Ecto neural progenitor cell (in vitro differentiated cells): ENCODE measurements at regions not wholly inside any gene's neighbourhood (a gene's known extent, or its start where the extent isn't known, plus 50 kb on each side); places are given as distances from the start of the nearest gene placed in this dataset.
"Not testable (repeated sequence)": the region's sequence is repeated elsewhere in the genome, so short reads cannot be mapped to it uniquely, and the experiment has no call there.

ENCODE experiments used
- DNase-seq: peaks from one replicate; pipeline ENCODE4 v3.0.0-alpha.2; 2018; ENCODE audit warnings: low spot score

DNA sequence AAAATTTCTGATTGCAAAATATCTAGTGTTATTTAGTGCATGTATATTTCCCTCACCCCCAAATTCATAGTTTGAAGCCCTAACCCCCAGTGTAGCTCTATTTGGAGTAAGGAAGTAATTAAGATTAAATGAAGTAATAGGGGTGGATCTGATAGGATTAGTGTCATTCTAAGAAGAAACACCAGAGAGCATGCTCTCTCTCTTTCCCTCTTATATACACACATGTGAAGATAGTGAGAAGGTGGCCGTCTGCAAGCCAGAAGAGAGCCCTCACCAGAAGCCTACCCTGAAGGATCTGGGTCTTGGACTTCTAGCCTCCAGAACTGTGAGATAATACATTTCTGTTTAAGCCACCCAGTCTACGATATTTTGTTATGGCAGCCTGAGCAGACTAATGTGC, 120.3 kb downstream of the TMEM30B start:
- no peak for DNase-seq

DNA sequence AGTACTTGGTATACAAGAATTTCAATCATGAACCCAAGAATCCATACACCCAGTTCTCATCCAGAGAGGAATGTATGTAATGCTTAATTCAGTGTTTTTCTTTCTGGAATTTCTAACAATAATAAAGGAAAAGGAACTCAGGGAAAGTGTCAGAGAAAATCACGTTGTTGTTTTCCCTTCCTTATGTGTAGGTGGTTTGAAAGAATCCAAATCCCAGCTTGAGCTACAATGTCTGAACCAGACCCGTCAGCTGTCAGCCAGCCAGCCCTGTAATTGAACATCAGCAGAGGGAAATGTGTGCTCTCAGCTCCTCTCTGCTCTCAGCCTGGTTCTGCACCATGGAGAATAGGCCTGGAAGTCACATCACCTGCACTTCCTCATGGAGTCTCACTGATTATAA, 126.5 kb downstream of the TMEM30B start:
- DNase-seq, result no peak

GRCh38 chr14:61153914-61154545, 127.1 kb downstream of the TMEM30B start:
- no peak for DNase-seq

- peak; percentile 59 for DNase-seq
These were observed 127.7 kb downstream of the TMEM30B start for GRCh38 chr14:61153431-61153830.

DNA sequence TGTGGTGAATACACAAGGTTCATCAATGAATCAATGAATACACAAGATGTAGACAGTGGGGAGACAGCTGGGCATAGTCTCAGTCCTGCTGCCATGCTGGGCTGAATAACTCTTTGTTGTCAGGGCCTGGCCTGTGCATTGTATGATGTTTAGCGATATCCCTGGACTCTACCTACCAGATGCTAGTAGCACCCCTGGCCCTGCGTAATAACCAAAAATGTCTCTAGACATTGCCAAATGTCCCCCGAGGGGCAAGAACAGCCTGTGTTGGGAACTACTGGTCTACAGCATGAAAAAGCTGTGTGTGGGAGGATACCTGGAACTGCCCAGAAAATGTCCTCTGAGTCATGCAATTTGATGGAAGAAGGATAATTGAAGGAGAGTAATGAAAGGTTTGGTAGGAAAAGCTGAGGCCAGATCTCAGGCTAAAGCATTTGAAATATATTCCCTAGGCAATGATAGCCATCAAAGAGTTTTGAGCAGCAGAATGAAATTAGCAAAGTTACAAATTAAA, 128.2 kb downstream of the TMEM30B start:
- DNase-seq, result no peak

DNA sequence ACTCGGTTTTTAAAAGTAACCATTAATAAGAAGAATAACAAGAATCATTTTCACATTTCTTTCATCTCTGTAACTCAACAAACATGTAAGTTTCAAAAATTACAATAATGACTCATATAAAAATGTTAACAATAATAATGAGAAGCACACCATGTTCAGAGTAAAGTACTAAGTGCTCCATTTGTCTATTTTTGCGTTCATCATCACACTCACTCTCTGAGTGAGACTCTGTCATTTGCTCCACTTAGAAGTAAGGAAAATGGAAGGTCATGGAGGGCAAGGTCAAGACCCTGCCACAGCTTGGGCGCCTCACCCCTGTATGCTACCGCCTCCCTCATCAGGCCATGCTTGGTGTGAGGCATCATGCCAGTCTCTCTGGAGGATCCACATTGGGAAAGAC, 129.9 kb downstream of the TMEM30B start:
- no peak for DNase-seq

DNA sequence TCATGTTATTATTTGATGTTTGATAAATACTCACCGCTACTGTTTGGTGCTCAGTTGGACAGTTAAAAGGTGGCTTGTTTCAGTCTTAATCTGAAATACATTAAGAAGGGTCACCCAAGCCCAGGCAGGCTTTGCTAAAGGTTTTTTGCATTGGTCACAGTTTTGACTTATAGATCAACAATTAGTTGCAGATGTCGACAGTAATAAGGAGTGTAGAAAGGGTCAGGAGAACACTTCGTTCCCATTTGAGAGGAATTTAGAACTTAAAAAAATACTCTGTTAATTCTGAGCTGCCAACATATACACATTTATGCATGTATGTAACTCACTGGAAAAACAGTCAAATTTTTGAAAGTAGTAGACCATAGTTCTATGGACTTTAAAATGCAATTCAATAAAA, 130.3 kb downstream of the TMEM30B start:
- DNase-seq, result no peak

DNA sequence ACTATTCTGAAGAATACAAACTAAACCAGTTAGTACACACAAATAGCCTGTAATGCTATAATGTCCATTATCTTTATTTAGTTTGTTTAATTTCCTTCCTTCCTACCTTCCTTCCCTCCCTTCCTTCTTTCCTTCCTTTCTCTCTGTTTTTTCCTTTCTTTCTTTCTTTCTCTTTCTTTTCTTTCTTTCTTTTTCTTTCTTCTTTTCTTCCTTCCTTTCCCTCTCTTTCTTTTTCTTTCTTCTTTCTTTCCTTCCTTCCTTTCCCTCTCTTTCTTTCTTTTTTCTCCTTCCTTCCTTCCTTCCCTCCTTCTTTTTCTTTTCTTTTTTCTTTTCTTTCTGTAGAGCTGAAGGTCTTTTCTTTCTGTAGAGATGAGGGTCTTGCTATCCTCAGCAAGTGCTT, 131.2 kb downstream of the TMEM30B start:
- no peak for DNase-seq

DNA sequence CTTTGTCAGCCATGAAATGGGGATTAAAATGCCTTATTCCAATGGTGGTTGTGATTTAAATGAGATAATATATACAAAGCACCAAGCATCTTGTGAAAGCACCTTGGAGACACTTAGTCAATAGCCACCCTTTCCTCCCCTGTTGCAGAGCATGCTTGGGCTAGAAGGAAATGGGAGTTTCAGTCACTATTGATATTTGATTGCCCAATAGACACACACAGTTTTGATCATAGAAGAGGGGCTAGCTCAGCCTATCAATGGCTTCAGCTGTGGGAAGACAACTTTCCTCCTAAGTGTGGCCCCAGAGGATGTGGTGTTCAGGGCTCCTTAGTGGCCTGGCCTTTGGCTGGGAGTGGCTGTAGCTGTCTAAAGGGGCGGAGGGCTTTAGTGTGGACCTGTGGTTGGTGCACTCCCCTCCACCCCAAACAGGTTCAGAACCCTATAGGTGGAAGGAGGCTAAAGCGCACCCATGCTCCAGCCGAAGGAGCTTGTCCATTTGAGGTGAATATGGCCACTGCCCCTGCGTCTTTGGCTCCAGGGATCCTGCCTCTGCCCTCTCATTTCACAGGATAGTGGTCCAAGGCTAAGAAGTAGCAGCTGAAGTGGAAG, 132.3 kb downstream of the TMEM30B start:
- no peak for DNase-seq

DNA sequence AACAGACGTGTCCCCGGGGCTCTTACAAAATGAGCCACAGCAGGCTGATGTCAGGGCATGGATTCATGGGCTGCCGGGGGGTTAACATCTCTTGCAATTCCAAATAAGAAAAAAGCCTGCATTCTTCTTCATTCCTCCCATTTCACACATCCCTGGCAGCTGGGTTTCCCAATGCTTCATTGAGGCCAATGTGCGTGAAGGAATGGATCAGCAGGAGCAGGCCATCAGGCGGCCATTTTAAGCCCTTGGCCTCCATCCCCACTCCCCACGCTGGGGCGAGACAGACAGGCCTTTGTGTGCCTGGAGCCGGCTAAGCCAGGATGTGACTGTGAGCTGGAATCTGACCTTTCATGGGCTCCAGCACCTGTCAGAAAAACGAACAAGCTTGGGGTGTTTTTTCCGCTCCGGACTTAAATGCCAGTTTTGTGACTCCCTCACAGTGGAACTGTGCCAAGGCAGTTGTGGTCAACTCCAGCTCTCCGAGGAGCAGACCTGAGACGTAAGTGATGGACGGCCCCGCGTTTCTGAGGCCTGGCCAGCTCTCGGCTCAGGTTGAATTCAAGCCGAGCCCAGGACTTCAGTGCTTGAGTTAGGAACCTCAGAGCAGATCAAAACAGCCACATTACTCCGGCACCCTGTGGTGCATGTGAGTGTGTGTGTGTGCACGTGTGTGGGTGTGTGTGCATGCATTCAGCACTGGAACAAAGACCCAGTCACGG, 133.1 kb downstream of the TMEM30B start:
- no peak for DNase-seq

DNA sequence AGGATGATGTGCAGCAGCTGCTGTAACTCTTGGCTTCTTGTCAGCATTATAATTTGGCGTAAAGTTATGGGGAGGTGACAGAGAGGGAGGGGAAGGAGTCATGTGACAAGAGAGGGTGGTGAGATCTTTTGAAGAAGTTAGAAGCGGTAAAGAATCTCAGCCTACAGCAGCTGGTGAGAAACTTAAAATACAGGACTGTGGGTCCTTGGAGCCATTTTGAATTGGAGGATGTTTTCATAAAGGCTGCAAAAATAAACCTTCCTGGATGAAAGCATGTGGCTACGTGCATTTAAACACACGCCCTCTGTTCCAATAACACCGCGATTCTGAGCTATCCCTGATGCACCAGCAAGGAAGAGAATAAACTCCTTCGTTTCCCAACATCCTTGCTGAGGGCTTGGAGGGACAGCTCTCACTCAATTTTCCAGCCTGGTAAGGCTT, 133.7 kb downstream of the TMEM30B start:
- no peak for DNase-seq

- no peak for DNase-seq
These were observed 134.2 kb downstream of the TMEM30B start for GRCh38 chr14:61146899-61147298.

DNA sequence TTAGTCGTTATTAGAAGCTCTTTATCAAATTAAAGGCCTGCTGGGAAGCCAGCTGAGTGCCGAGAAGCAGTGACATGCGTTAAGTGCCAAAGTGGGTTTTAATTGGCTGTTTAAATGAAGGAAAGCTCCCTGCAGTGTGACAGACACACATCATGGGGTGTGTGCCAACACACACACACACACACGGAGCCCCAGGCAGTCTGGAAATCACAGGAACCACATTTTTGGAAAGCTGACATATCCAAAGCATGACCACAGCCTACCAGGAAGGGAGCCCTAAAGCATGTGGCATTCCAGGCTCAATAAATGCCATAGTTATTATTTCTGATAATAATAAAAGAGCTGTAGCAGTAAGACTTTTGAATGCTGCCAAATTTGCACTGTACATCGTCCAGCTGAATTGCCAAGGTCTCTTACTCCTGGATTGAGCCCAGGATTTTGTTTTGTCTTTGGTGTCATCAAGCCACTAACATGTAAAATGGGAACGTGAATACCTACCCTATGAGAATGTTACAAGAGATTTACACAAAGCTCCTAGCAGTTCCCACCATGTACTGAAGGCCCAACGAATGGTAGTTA, 135.1 kb downstream of the TMEM30B start:
- DNase-seq, result no peak

DNA sequence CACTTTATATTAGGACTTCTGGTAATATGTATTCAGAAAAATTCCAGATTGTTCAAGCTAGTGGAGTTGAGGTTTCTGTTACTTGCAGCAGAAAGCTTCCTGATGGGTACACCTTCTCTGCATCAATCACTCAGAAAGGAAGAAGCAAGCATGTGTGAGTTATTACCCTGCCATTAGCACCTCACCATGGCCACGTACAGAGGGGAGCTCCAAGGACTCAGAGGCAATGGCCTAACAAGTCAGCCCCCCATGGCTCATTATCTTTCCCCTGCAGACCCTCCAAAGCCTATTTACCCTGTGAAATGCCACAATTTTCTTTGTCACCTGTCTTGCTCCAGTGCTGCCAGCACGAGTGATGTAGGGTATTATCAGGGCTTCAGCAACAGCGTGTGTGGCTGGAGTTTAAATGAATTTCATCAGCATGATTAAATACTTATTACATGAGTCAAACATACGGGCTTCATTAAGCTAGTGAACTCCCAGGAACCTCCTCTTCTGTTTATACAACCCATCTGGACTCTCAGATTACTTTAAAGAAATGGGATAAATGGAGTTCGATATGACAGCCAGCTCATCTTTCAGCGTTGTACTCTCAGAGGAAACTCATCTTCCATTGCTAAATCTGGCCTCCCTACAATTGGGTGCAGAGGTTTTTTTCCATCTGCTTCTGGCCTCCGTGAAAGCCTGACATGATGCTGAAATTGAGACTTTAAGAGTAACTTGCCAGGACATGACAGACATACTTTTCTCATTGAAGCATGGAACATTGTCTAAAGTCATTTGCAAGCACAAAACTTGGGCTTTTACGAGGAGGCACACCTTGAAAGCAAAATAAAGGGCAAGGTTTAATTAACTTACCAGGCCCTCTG, 135.9 kb downstream of the TMEM30B start:
- no peak for DNase-seq

GRCh38 chr14:61144117-61145033, 136.8 kb downstream of the TMEM30B start:
- not testable (repeated sequence) for DNase-seq

- no peak for DNase-seq
These were observed 140.3 kb downstream of the TMEM30B start for GRCh38 chr14:61140872-61141271.

- no peak for DNase-seq
These were observed 140.9 kb downstream of the TMEM30B start for GRCh38 chr14:61140271-61140670.

DNA sequence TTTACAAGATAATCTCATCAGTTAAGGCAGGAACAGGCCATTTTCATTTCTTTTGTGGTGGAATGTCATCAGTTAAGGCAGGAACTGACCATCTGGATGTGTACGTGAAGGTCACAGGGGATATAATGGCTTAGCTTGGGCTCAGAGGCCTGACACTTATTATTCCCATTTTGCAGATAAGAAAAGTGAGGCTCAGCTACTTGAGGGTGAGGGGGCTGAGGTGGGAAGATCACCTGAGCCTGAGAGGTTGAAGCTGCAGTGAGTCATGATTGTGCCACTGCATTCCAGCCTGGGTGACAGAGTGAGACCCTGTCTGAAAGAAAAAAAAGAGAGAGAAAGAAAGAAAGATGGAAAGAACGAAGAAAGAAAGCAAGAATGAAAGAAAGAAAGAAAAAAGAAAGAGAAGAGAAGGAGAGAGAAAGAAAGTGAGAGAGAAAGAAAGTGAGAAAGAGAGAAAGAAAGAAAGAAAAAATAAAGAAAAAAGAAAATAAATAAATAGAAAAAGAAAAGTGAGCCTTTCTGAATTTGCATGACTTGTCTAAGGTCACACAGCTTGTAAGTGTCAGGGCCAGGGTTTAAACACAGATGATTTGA, 142.0 kb downstream of the TMEM30B start:
- no peak for DNase-seq

- DNase-seq, result no peak
These were observed 148.2 kb downstream of the TMEM30B start for GRCh38 chr14:61132894-61133293.

DNA sequence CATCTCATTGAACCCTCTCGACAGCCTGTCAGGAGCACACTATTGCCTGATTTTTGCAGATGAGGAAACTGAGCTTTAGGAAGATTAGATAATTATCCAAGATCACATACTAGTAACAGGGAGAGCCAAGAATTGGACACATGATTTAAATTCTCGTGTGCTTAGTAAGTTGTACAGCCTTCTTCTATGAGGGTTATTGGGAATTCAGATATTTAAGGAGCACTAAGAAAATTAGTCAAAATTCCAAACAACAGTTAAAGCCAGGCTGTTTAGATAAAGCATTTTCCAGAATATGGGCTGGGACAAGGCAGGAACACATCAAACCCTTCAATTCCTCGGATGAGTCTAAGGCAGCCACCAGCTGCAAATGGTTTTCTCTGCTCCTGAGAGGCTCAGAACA, 148.8 kb downstream of the TMEM30B start:
- no peak for DNase-seq
